ENCODE measurements at regions not wholly inside any gene's neighbourhood (a gene's known extent, or its start where the extent isn't known, plus 50 kb on each side); places are given as distances from the start of the nearest gene placed in this dataset.

DNA sequence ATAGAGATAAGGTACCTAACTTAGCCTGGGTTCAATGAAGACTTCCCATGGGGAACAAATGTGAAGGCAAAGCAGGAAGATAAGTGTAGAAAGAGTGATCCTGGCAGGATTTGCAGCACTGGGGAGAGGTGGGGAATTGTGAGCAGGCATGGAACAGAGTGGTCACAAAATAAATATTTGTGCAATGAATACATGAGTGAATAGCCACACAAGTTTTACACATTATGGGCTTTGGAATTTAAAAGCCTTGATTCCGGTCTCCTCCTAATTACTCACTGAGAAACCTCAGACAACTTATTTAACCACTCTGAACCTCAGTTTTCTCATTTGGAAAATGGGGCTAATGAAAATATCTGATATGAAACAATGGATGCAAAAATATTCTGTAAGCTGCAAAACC lies 148.3 kb downstream of the ELAVL4 start:
- TF ChIP-seq, protein P1, sequence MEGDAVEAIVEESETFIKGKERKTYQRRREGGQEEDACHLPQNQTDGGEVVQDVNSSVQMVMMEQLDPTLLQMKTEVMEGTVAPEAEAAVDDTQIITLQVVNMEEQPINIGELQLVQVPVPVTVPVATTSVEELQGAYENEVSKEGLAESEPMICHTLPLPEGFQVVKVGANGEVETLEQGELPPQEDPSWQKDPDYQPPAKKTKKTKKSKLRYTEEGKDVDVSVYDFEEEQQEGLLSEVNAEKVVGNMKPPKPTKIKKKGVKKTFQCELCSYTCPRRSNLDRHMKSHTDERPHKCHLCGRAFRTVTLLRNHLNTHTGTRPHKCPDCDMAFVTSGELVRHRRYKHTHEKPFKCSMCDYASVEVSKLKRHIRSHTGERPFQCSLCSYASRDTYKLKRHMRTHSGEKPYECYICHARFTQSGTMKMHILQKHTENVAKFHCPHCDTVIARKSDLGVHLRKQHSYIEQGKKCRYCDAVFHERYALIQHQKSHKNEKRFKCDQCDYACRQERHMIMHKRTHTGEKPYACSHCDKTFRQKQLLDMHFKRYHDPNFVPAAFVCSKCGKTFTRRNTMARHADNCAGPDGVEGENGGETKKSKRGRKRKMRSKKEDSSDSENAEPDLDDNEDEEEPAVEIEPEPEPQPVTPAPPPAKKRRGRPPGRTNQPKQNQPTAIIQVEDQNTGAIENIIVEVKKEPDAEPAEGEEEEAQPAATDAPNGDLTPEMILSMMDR (IDR thresholded peaks at IDR 0.05): no peak
- no peak for TF ChIP-seq POLR2A (IDR thresholded peaks at IDR 0.05)
